KMS-11 (cell line): ENCODE measurements at regions not wholly inside any gene's neighbourhood (a gene's known extent, or its start where the extent isn't known, plus 50 kb on each side); places are given as distances from the start of the nearest gene placed in this dataset.

Experiments used
- H2AFZ ChIP-seq: fragments of 200-600 bp; sonication (generic); 2 replicates; pipeline ENCODE4 v1.6.1; 2016; ENCODE audit warnings: antibody characterized with exemption, mixed run types, low read depth
- H3K27ac ChIP-seq: fragments of 200-600 bp; sonication (generic); 2 replicates; pipeline ENCODE4 v1.6.1; 2016; ENCODE audit warnings: mild to moderate bottlenecking, mixed run types
- H3K27me3 ChIP-seq: fragments of 200-600 bp; sonication (generic); 2 replicates; pipeline ENCODE4 v1.6.1; 2017; ENCODE audit warnings: mild to moderate bottlenecking, low read depth, mixed run types, moderate library complexity; ENCODE audit not compliant: insufficient read depth
- H3K36me3 ChIP-seq: fragments of 200-600 bp; sonication (generic); 2 replicates; pipeline ENCODE4 v1.6.1; 2017; ENCODE audit warnings: mild to moderate bottlenecking, mixed run types; ENCODE audit not compliant: insufficient read depth
- H3K4me1 ChIP-seq: fragments of 200-600 bp; sonication (generic); 2 replicates; pipeline ENCODE4 v1.6.1; 2016; ENCODE audit warnings: mild to moderate bottlenecking, low read depth, mixed run types; ENCODE audit not compliant: poor library complexity, severe bottlenecking
- H3K4me2 ChIP-seq: fragments of 200-600 bp; sonication (generic); 2 replicates; pipeline ENCODE4 v1.7.0; 2016; ENCODE audit warnings: mild to moderate bottlenecking, mixed run types
- H3K4me3 ChIP-seq: fragments of 200-600 bp; sonication (generic); IDR thresholded peaks from 2 replicates; pipeline ENCODE4 v1.6.1; 2017; ENCODE audit warnings: low read depth, low read length, mixed read lengths; ENCODE audit not compliant: insufficient read depth
- H3K79me2 ChIP-seq: fragments of 200-600 bp; sonication (generic); 2 replicates; pipeline ENCODE4 v1.6.1; 2016; ENCODE audit warnings: low read depth, mixed run types; ENCODE audit not compliant: insufficient read depth
- H3K9ac ChIP-seq: fragments of 200-600 bp; sonication (generic); 2 replicates; pipeline ENCODE4 v1.6.1; 2016; ENCODE audit warnings: mild to moderate bottlenecking, mixed run types
- H4K20me1 ChIP-seq: fragments of 200-600 bp; sonication (generic); 2 replicates; pipeline ENCODE4 v1.6.1; 2016; ENCODE audit warnings: mild to moderate bottlenecking, mixed run types; ENCODE audit not compliant: insufficient read depth
- CTCF ChIP-seq: fragments of 200-600 bp; sonication (generic); conservative IDR thresholded peaks from 2 replicates; pipeline ENCODE4 v1.6.1; 2017; ENCODE audit warnings: low read depth, mild to moderate bottlenecking, antibody characterized with exemption, low read length, moderate library complexity, mixed read lengths

- H3K4me1 ChIP-seq, result no peaks in the 10 kb centered on the region
- H3K4me2 ChIP-seq, result no peak overlapping the region
- H3K4me3 ChIP-seq, result no peak overlapping the region
- no peak overlapping the region for H3K9ac ChIP-seq
- H3K36me3 ChIP-seq, result no peaks in the 10 kb centered on the region
- H3K79me2 ChIP-seq, result no peaks in the 10 kb centered on the region
- TF ChIP-seq CTCF, result no peak
- H2AFZ ChIP-seq, result no peak overlapping the region
- no peaks in the 10 kb centered on the region for H4K20me1 ChIP-seq
- H3K27me3 ChIP-seq, result no peaks in the 10 kb centered on the region
- H3K27ac ChIP-seq, result no peak overlapping the region
Measured at GRCh38 chr6:169899481-169900145, 148.2 kb downstream of the ERMARD start.

- no peaks in the 10 kb centered on the region for H3K36me3 ChIP-seq
- no peaks in the 10 kb centered on the region for H3K27me3 ChIP-seq
- no peaks in the 10 kb centered on the region for H4K20me1 ChIP-seq
- H3K9ac ChIP-seq, result no peak overlapping the region
- no peaks in the 10 kb centered on the region for H3K4me1 ChIP-seq
- H3K79me2 ChIP-seq, result no peaks in the 10 kb centered on the region
- H3K4me2 ChIP-seq, result no peak overlapping the region
- H3K27ac ChIP-seq, result no peak overlapping the region
- no peak for TF ChIP-seq CTCF
- no peak overlapping the region for H2AFZ ChIP-seq
- no peak overlapping the region for H3K4me3 ChIP-seq
Measured at GRCh38 chr6:169898788-169899480, 147.5 kb downstream of the ERMARD start.

- Histone ChIP-seq H3K27ac (no peak overlapping the region), H3K27me3 (no peaks in the 10 kb centered on the region), H4K20me1 (no peaks in the 10 kb centered on the region), H3K36me3 (no peaks in the 10 kb centered on the region), H3K4me1 (no peaks in the 10 kb centered on the region), H3K9ac (no peak overlapping the region), H2AFZ (no peak overlapping the region), H3K79me2 (no peaks in the 10 kb centered on the region), H3K4me3 (no peak overlapping the region), H3K4me2 (no peak overlapping the region)
- TF ChIP-seq CTCF, result no peak
Measured at GRCh38 chr6:169897601-169898358, 146.4 kb downstream of the ERMARD start.

GRCh38 chr6:169896826-169897456, 145.5 kb downstream of the ERMARD start:
- Histone ChIP-seq H3K79me2 (no peaks in the 10 kb centered on the region), H3K4me2 (no peak overlapping the region), H4K20me1 (no peaks in the 10 kb centered on the region), H3K36me3 (no peaks in the 10 kb centered on the region), H3K4me1 (no peaks in the 10 kb centered on the region), H3K4me3 (no peak overlapping the region), H3K27me3 (no peaks in the 10 kb centered on the region), H2AFZ (no peak overlapping the region), H3K27ac (no peak overlapping the region), H3K9ac (no peak overlapping the region)
- no peak for TF ChIP-seq CTCF
